H9 (cell line): ENCODE measurements at regions not wholly inside any gene's neighbourhood (a gene's known extent, or its start where the extent isn't known, plus 50 kb on each side); places are given as distances from the start of the nearest gene placed in this dataset.

Experiments
- DNase-seq: peaks from one replicate; pipeline ENCODE4 v3.0.0-alpha.2; 2017
- H2AFZ ChIP-seq: one replicate; pipeline ENCODE4 v1.6.1; 2013; ENCODE audit warnings: mild to moderate bottlenecking, low read length, control low read depth, moderate library complexity
- H2AK5ac ChIP-seq: 2 replicates; pipeline ENCODE4 v1.6.1; 2013; ENCODE audit warnings: low read length, control low read depth, mixed read lengths; ENCODE audit not compliant: insufficient read length
- H2BK120ac ChIP-seq: one replicate; pipeline ENCODE4 v1.6.1; 2013; ENCODE audit warnings: low read depth, mild to moderate bottlenecking, low read length, control low read depth, inconsistent platforms; ENCODE audit not compliant: poor library complexity, severe bottlenecking
- H2BK12ac ChIP-seq: 2 replicates; pipeline ENCODE4 v1.6.1; 2013; ENCODE audit warnings: low read length, control low read depth, mixed read lengths, low read depth; ENCODE audit not compliant: insufficient read length
- H2BK15ac ChIP-seq: 2 replicates; pipeline ENCODE4 v1.6.1; 2013; ENCODE audit warnings: low read depth, low read length, control low read depth
- H2BK20ac ChIP-seq: one replicate; pipeline ENCODE4 v1.6.1; 2013; ENCODE audit warnings: low read depth, mild to moderate bottlenecking, low read length, control low read depth, inconsistent platforms; ENCODE audit not compliant: poor library complexity, severe bottlenecking
- H2BK5ac ChIP-seq: 2 replicates; pipeline ENCODE4 v1.6.1; 2013; ENCODE audit warnings: low read length, control low read depth, mixed read lengths; ENCODE audit not compliant: insufficient read length
- H3K14ac ChIP-seq: 2 replicates; pipeline ENCODE4 v1.6.1; 2013; ENCODE audit warnings: low read length, control low read depth; ENCODE audit not compliant: insufficient read depth
- H3K18ac ChIP-seq: 2 replicates; pipeline ENCODE4 v1.6.1; 2013; ENCODE audit warnings: low read depth, mild to moderate bottlenecking, mixed read lengths, low read length, control low read depth; ENCODE audit not compliant: insufficient read length
- H3K23ac ChIP-seq: 2 replicates; pipeline ENCODE4 v1.6.1; 2013; ENCODE audit warnings: low read length, control low read depth, mixed read lengths, low read depth; ENCODE audit not compliant: insufficient read length
- H3K23me2 ChIP-seq: 2 replicates; pipeline ENCODE4 v1.6.1; 2013; ENCODE audit warnings: low read depth, mild to moderate bottlenecking, mixed read lengths, low read length, control low read depth; ENCODE audit not compliant: insufficient read length, poor library complexity, severe bottlenecking
- H3K27ac ChIP-seq: 2 replicates; pipeline ENCODE4 v1.5.1; 2013; ENCODE audit warnings: low read length, control low read depth, mixed read lengths, low read depth; ENCODE audit not compliant: insufficient read length
- H3K27me3 ChIP-seq: 2 replicates; pipeline ENCODE4 v1.6.1; 2013; ENCODE audit warnings: low read length, control low read depth, inconsistent platforms; ENCODE audit not compliant: insufficient read depth
- H3K4ac ChIP-seq: 2 replicates; pipeline ENCODE4 v1.6.1; 2013; ENCODE audit warnings: low read depth, mild to moderate bottlenecking, control low read depth, inconsistent platforms, low read length, moderate library complexity
- H3K4me1 ChIP-seq: 2 replicates; pipeline ENCODE4 v1.6.1; 2013; ENCODE audit warnings: low read length, control low read depth, inconsistent platforms; ENCODE audit not compliant: insufficient read depth
- H3K4me2 ChIP-seq: 2 replicates; pipeline ENCODE4 v1.6.1; 2013; ENCODE audit warnings: low read length, control low read depth, mixed read lengths; ENCODE audit not compliant: insufficient read length, insufficient read depth
- H3K56ac ChIP-seq: 2 replicates; pipeline ENCODE4 v1.6.1; 2013; ENCODE audit warnings: low read depth, mild to moderate bottlenecking, mixed read lengths, low read length, control low read depth; ENCODE audit not compliant: insufficient read length
- H3K79me1 ChIP-seq: 2 replicates; pipeline ENCODE4 v1.6.1; 2013; ENCODE audit warnings: low read depth, mild to moderate bottlenecking, moderate library complexity, low read length, control low read depth, inconsistent platforms; ENCODE audit not compliant: insufficient read depth, poor library complexity, severe bottlenecking
- H3K79me2 ChIP-seq: 2 replicates; pipeline ENCODE4 v1.6.1; 2013; ENCODE audit warnings: low read length, control low read depth, inconsistent platforms; ENCODE audit not compliant: insufficient read depth
- H3K9ac ChIP-seq: 2 replicates; pipeline ENCODE4 v1.6.1; 2013; ENCODE audit warnings: low read length, control low read depth, mixed read lengths; ENCODE audit not compliant: insufficient read length; ENCODE audit errors: extremely low read depth
- H3K9me3 ChIP-seq: one replicate; pipeline ENCODE4 v1.6.1; 2013; ENCODE audit warnings: low read depth, low read length, inconsistent platforms; ENCODE audit not compliant: control insufficient read depth
- H3T11ph ChIP-seq: one replicate; pipeline ENCODE4 v1.6.1; 2013; ENCODE audit warnings: mild to moderate bottlenecking, low read length, control low read depth, inconsistent platforms
- H4K20me1 ChIP-seq: one replicate; pipeline ENCODE4 v1.6.1; 2013; ENCODE audit not compliant: control insufficient read depth, insufficient read length, insufficient read depth
- H4K5ac ChIP-seq: 2 replicates; pipeline ENCODE4 v1.6.1; 2013; ENCODE audit warnings: low read depth, mild to moderate bottlenecking, mixed read lengths, low read length, control low read depth; ENCODE audit not compliant: insufficient read length
- H4K8ac ChIP-seq: replicated peaks from 2 replicates; pipeline ENCODE4 v1.6.1; 2013; ENCODE audit warnings: low read length, control low read depth, mixed read lengths, low read depth; ENCODE audit not compliant: insufficient read length
- H4K91ac ChIP-seq: 2 replicates; pipeline ENCODE4 v1.6.1; 2013; ENCODE audit warnings: low read depth, mild to moderate bottlenecking, moderate library complexity, mixed read lengths, low read length, control low read depth; ENCODE audit not compliant: insufficient read length
- H3K27ac Mint-ChIP-seq, 3 experiments: 2 replicates in 2 of 3; 3 replicates in 1 of 3; pipeline ENCODE4 v1.8.0; 2020 to 2021; ENCODE audit warnings: mixed read lengths in 3 of 3, mild to moderate bottlenecking in 1 of 3, moderate library complexity in 1 of 3
- H3K27me3 Mint-ChIP-seq: 2 replicates; pipeline ENCODE4 v1.8.0; 2021; ENCODE audit warnings: low read depth, mild to moderate bottlenecking, moderate library complexity, mixed read lengths
- H3K36me3 Mint-ChIP-seq, 3 experiments: 2 replicates in 2 of 3; 3 replicates in 1 of 3; pipeline ENCODE4 v1.8.0; 2020 to 2021; ENCODE audit warnings: low read depth in 3 of 3, mixed read lengths in 3 of 3; ENCODE audit not compliant: insufficient read depth in 1 of 3
- H3K4me1 Mint-ChIP-seq, 2 experiments: 2 replicates each; pipeline ENCODE4 v1.8.0; 2020; ENCODE audit warnings: mixed read lengths in 2 of 2
- H3K4me3 Mint-ChIP-seq, 2 experiments: 2 replicates in 1 of 2; 3 replicates in 1 of 2; pipeline ENCODE4 v1.8.0; 2020 to 2021; ENCODE audit warnings: mild to moderate bottlenecking in 2 of 2, mixed read lengths in 2 of 2, moderate library complexity in 1 of 2
- H3K9me3 Mint-ChIP-seq, 2 experiments: 2 replicates in 1 of 2; 3 replicates in 1 of 2; pipeline ENCODE4 v1.8.0; 2020; ENCODE audit warnings: mild to moderate bottlenecking in 2 of 2, mixed read lengths in 2 of 2, moderate library complexity in 1 of 2
- WGBS: extraction: QIAGEN DNeasy Blood & Tissue Kit; methylation state at CpG from one replicate; pipeline ENCODE4 v1.1.7; 2013; ENCODE audit warnings: missing lambda C conversion rate, low lambda C conversion rate, mixed read lengths; ENCODE audit not compliant: insufficient read length; ENCODE audit errors: extremely low coverage; 5-methylcytosine and 5-hydroxymethylcytosine counted together
- TF ChIP-seq, protein P1 (sequence below): fragments of 200-600 bp; sonication (generic); conservative IDR thresholded peaks from 3 replicates; pipeline ENCODE4 v1.8.0; 2021; ENCODE audit warnings: antibody characterized with exemption, mild to moderate bottlenecking

DNA sequence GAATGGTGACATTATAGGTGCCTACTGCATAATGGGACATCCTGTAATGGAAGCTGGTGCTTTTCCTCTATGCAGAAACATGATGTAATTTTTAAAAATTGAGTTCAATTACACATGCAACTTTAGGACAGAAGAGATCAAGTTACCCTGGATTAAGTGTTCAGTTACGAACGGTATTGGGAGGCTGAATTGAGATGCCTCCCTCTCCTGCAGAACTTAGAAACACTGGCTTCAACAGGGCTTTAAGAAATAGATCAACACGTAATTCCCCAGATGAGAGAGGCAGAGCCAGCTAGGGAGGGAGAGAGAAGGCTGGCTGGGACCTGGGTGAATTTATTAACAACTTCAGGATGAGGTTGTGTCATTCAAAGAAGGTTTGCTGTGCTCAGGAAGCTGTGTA lies 232.8 kb downstream of the CDH26 start:
- Mint-ChIP-seq H3K4me3 (no peak overlapping the region), H3K36me3 (no peaks in the 10 kb centered on the region), H3K4me1 (no peaks in the 10 kb centered on the region), H3K9me3 (peaks cover 0 to 8% of the 10 kb centered on the region in 2 experiments; a peak in 4 of 5 replicates), H3K27me3 (peaks cover 32% of the 10 kb centered on the region), H3K27ac (no peak overlapping the region)
- Histone ChIP-seq H3K9ac (no peak overlapping the region), H4K20me1 (no peaks in the 10 kb centered on the region), H2AFZ (no peak overlapping the region), H3K18ac (no peak overlapping the region), H2BK15ac (no peak overlapping the region), H3K56ac (no peak overlapping the region), H2BK12ac (no peak overlapping the region), H3K4me1 (no peaks in the 10 kb centered on the region), H3K14ac (no peak overlapping the region), H3K4ac (no peak overlapping the region), H3K23ac (no peak overlapping the region), H4K8ac (no peak overlapping the region), H4K91ac (no peak overlapping the region), H3K4me2 (no peak overlapping the region), H3K27me3 (no peaks in the 10 kb centered on the region), H3K9me3 (no peaks in the 10 kb centered on the region), H3K27ac (no peak overlapping the region), H3K79me2 (no peaks in the 10 kb centered on the region), H3K79me1 (no peaks in the 10 kb centered on the region), H2BK5ac (no peak overlapping the region), H3K23me2 (no peaks in the 10 kb centered on the region), H3T11ph (no peak overlapping the region), H2BK20ac (no peak overlapping the region), H2BK120ac (no peak overlapping the region), H2AK5ac (no peak overlapping the region), H4K5ac (no peak overlapping the region)
- DNase-seq: no peak
- TF ChIP-seq, protein P1, sequence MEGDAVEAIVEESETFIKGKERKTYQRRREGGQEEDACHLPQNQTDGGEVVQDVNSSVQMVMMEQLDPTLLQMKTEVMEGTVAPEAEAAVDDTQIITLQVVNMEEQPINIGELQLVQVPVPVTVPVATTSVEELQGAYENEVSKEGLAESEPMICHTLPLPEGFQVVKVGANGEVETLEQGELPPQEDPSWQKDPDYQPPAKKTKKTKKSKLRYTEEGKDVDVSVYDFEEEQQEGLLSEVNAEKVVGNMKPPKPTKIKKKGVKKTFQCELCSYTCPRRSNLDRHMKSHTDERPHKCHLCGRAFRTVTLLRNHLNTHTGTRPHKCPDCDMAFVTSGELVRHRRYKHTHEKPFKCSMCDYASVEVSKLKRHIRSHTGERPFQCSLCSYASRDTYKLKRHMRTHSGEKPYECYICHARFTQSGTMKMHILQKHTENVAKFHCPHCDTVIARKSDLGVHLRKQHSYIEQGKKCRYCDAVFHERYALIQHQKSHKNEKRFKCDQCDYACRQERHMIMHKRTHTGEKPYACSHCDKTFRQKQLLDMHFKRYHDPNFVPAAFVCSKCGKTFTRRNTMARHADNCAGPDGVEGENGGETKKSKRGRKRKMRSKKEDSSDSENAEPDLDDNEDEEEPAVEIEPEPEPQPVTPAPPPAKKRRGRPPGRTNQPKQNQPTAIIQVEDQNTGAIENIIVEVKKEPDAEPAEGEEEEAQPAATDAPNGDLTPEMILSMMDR: no peak
- no CpG with 5 or more reads among the region's 3 CpGs for WGBS
